ENCODE measurements at regions not wholly inside any gene's neighbourhood (a gene's known extent, or its start where the extent isn't known, plus 50 kb on each side); places are given as distances from the start of the nearest gene placed in this dataset.
A peak's percentile ranks its signal among the peaks of the same experiment; 100 is the strongest.

DNA sequence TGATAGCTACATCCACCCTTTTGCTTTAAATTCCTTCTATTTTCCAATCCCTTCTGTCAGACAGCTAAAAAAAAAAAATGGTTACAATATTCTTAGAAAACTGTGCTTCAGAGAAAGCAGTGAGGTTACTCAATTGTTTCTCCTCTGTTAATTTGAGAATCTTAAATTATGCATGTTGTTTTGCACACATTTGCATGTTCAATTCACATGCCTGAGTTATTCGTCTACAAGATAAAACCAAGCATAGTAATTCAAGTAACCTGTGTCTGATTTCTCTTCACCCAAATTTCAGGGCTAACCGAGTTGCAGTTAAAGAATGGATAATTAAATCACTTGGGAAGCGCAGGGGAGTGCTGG lies 81.0 kb upstream of the MED13L start:
- Histone ChIP-seq H3K9ac (ENCODE audit: extremely low read depth, insufficient read length, low read length) (no peak overlapping the region), H3K79me2 (ENCODE audit: insufficient read depth, low read length) (no peaks in the 10 kb centered on the region)

More for the DNA sequence above, 81.0 kb upstream of the MED13L start:
- no peaks in the 10 kb centered on the region for H3K27me3 Mint-ChIP-seq (ENCODE audit: low read depth)
- Histone ChIP-seq H2AFZ (ENCODE audit: low read length) (no peak overlapping the region), H3K4me2 (ENCODE audit: insufficient read depth, insufficient read length, low read length) (peak overlapping the region; percentile 30), H2BK20ac (ENCODE audit: low read depth, low read length, poor library complexity, severe bottlenecking) (no peak overlapping the region), H3K4ac (ENCODE audit: low read depth, low read length) (no peak overlapping the region), H4K5ac (ENCODE audit: insufficient read length, low read depth, low read length) (no peak overlapping the region), H3K23ac (ENCODE audit: insufficient read length, low read depth, low read length) (no peak overlapping the region), H2BK5ac (ENCODE audit: insufficient read length, low read length) (no peak overlapping the region), H4K8ac (replicated peaks; ENCODE audit: insufficient read length, low read depth, low read length) (no peak overlapping the region), H3T11ph (ENCODE audit: low read length) (no peak overlapping the region), H3K9me3 (ENCODE audit: control insufficient read depth, low read depth, low read length) (no peaks in the 10 kb centered on the region), H3K18ac (ENCODE audit: insufficient read length, low read depth, low read length) (no peak overlapping the region), H3K56ac (ENCODE audit: insufficient read length, low read depth, low read length) (no peak overlapping the region), H2BK15ac (ENCODE audit: low read depth, low read length) (no peak overlapping the region), H3K14ac (ENCODE audit: insufficient read depth, low read length) (no peak overlapping the region), H2BK12ac (ENCODE audit: insufficient read length, low read depth, low read length) (no peak overlapping the region), H2AK5ac (ENCODE audit: insufficient read length, low read length) (no peak overlapping the region), H2BK120ac (ENCODE audit: low read depth, low read length, poor library complexity, severe bottlenecking) (no peak overlapping the region), H4K91ac (ENCODE audit: insufficient read length, low read depth, low read length) (no peak overlapping the region), H3K4me1 (ENCODE audit: insufficient read depth, low read length) (peaks cover 9% of the 10 kb centered on the region; the same call in 1 of the 2 replicates), H3K27me3 (ENCODE audit: insufficient read depth, low read length) (no peaks in the 10 kb centered on the region), H3K23me2 (ENCODE audit: insufficient read length, low read depth, low read length, poor library complexity, severe bottlenecking) (no peaks in the 10 kb centered on the region), H3K27ac (ENCODE audit: insufficient read length, low read depth, low read length) (no peak overlapping the region), H4K20me1 (ENCODE audit: control insufficient read depth, insufficient read depth, insufficient read length) (no peaks in the 10 kb centered on the region), H3K79me1 (ENCODE audit: insufficient read depth, low read depth, low read length, poor library complexity, severe bottlenecking) (no peaks in the 10 kb centered on the region)
- no peaks in the 10 kb centered on the region for H3K36me3 Mint-ChIP-seq (ENCODE audit: insufficient read depth in 1 of 3, low read depth in 3 of 3)
- no CpG with 5 or more reads among the region's 3 CpGs for WGBS (ENCODE audit: extremely low coverage, insufficient read length, low lambda C conversion rate)
- peaks cover 28 to 34% of the 10 kb centered on the region in 2 experiments for H3K4me1 Mint-ChIP-seq
- DNase-seq = no peak
- H3K9me3 Mint-ChIP-seq = no peaks in the 10 kb centered on the region
- peak overlapping the region; percentile 73 to 98 (median 93); a peak in 6 of 7 replicates for H3K27ac Mint-ChIP-seq
- no peak for TF ChIP-seq CTCF (conservative IDR thresholded peaks at IDR 0.05)
- H3K4me3 Mint-ChIP-seq = peak overlapping the region in 1 of 2 experiments; percentile 47; a peak in 3 of 5 replicates
